ENCODE measurements at regions not wholly inside any gene's neighbourhood (a gene's known extent, or its start where the extent isn't known, plus 50 kb on each side); places are given as distances from the start of the nearest gene placed in this dataset.

DNA sequence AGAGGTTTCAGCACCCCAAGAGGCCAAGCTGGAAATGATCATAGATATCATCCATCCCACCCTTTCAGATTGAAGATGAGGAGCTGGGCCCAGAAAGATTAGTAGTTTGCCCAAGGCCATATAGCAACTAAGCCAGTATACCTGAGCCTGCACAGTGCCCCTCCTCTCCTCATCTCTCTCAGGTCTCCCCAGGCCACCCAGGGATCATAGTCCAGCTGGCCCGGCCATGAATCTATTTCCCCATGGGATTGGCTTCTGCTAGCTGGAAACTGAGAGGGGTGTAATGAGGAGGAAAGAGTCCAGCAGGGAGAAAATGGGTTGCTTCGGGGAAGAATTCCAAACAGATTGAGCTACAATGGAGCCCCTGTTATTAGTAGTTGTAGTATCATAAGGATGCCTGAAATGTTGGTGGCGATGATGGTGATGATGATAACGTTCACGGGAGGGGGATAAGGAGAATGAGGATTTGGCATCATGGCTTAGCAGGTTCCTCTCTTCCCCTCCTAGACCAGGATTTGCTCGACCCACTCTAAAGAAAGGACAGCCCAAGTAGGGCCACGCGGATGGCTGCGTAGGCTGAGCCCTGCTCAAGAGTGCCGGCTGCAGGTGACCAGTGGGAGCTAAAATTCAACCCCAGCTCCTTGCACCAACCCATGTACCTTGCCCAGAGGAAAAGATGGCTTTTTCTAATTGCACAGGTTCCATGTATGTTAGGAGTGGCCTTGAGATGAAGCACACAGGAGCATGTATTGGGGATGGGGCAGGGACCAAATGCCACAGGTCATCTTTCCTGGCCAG is 117.8 kb upstream of the PJA1 start:
- DNase-seq (ENCODE audit: low read depth): no peak
- H3K4me3 ChIP-seq (ENCODE audit: low read length): no peak overlapping the region
- TF ChIP-seq, protein P1, sequence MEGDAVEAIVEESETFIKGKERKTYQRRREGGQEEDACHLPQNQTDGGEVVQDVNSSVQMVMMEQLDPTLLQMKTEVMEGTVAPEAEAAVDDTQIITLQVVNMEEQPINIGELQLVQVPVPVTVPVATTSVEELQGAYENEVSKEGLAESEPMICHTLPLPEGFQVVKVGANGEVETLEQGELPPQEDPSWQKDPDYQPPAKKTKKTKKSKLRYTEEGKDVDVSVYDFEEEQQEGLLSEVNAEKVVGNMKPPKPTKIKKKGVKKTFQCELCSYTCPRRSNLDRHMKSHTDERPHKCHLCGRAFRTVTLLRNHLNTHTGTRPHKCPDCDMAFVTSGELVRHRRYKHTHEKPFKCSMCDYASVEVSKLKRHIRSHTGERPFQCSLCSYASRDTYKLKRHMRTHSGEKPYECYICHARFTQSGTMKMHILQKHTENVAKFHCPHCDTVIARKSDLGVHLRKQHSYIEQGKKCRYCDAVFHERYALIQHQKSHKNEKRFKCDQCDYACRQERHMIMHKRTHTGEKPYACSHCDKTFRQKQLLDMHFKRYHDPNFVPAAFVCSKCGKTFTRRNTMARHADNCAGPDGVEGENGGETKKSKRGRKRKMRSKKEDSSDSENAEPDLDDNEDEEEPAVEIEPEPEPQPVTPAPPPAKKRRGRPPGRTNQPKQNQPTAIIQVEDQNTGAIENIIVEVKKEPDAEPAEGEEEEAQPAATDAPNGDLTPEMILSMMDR (conservative IDR thresholded peaks at IDR 0.05; ENCODE audit: low read depth, low read length): no peak

DNA sequence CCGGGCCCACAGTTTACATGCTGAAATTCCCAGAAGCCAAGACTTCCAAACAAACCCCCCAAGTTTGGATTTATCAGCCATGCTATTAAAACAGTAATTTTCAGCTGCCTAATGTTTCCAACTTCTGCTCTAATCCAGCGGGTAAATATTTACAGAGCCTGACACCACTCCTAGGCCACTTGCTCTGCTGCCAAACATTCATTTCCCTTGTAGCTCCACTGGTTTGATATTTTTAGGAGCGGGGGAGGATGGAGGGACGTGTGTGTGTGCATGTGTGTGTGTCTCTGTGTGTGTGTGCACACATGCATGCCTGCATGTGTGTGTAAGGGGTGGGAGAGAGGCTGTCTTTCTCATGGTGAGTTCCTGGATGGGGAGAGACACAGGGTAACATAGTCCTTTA is 115.7 kb upstream of the PJA1 start:
- TF ChIP-seq, protein P1 (conservative IDR thresholded peaks at IDR 0.05; ENCODE audit: low read depth, low read length): no peak
- no peak for DNase-seq (ENCODE audit: low read depth)
- H3K4me3 ChIP-seq (ENCODE audit: low read length): no peak overlapping the region

DNA sequence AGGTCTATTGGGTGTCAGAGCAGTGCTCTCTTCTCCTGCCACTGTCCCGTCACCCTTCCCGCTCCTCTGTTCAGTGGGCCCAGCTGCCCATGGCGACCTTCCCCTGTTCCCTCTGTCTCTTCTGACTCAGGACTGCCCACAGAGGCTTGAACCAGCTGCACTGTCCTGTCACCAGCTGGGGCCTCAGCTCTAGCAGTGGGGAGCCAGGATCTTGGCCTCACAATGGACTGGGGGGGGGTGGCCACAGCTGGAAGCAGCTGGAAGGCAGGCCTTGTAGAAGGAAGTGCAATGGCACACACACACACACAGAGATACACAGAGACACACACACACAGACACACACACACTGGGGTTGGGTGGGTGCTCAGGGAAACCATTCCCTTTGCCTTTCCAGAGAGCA is 114.0 kb upstream of the PJA1 start:
- DNase-seq (ENCODE audit: low read depth): no peak
- no peak overlapping the region for H3K4me3 ChIP-seq (ENCODE audit: low read length)
- TF ChIP-seq, protein P1 (conservative IDR thresholded peaks at IDR 0.05; ENCODE audit: low read depth, low read length): no peak

DNA sequence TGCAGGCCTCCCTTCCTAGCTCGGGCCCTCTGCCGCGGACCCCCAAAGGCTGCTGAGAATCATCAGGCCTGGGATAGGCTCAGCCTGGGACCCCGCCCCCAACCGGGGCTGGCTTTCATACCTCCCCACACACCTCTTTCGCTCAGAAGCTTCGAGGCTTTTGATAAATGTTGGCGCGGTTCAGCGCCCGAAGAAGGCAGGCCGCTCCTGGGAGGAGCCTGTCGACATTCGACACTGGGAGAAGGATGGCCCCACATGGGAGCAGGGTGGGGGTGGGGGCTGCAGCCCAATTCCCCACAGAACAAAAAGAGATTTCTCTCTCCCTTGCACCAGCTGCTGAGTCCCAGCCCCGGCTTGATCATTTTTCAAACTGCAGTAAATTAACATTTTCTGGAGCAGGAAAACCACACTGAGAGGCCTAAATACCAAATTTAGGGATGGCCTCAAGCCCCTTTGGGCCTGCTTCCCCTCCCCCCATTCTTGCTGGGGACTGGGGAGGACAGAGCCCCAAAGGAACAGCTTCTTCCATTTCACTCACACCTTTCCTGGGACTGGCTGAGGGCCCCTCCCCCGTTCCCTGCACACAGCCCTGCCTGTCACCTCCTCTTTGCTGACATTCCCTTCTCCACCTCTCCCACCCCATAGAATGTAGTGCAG is 112.9 kb upstream of the PJA1 start:
- no peak for DNase-seq (ENCODE audit: low read depth)
- TF ChIP-seq, protein P1 (conservative IDR thresholded peaks at IDR 0.05; ENCODE audit: low read depth, low read length): no peak
- H3K4me3 ChIP-seq (ENCODE audit: low read length): no peak overlapping the region

DNA sequence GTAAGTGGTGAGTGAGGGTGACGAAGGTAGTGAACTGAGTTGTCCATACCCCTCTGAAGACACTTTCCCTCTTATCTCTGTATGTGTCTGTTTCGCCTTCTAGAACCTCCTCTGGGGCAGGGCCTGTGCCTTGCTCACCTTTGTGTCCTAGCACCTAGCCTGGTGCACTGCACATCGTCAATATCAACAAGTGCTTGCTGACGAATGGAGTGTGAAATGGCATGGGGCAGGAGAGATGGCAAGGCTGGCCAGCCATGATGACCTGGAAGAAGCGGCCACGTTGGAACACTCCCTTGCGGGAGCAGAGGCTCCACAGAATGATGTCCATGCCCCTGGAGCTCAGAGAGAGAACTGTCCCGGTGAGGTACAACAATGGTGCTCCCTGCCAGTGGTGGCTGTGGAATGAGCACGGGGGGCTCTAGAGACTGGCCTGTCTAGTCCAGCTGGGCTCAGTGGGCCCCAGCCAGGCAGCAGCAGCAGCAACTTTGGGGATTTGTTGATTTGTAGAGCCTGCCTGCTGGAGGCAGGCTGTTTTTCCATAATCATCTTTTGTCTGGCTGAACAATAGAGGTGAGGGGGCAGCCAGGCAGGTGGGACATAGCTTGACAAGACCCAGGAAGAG is 112.2 kb upstream of the PJA1 start:
- TF ChIP-seq, protein P1 (conservative IDR thresholded peaks at IDR 0.05; ENCODE audit: low read depth, low read length): no peak
- DNase-seq (ENCODE audit: low read depth): no peak

DNA sequence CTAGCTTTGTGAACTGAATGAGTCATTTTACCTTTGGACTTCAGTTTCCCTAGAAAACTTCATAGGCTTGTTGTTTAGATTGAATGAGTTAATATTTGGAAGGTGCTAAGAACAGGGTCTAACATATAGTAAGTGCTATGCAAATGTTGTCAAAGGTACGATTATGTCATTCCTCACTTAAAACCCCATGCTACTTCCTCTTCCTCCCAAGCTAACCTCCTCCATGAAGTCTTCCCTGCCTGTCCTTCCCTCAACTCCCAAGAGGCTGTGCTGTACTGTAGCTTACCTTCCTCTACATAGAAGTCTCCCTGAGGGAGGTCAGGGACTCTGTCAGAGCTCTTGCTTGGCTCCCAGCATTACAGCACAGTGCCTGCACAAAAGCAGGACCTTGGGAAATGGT is 103.4 kb upstream of the PJA1 start:
- no peak for DNase-seq (ENCODE audit: low read depth)
- no peak overlapping the region for H3K4me3 ChIP-seq (ENCODE audit: low read length)
- TF ChIP-seq, protein P1 (conservative IDR thresholded peaks at IDR 0.05; ENCODE audit: low read depth, low read length): no peak

More for the DNA sequence above, 112.2 kb upstream of the PJA1 start:
- no peak overlapping the region for H3K4me3 ChIP-seq (ENCODE audit: low read length)
